ENCODE measurements at regions not wholly inside any gene's neighbourhood (a gene's known extent, or its start where the extent isn't known, plus 50 kb on each side); places are given as distances from the start of the nearest gene placed in this dataset.

- in situ Hi-C loops (cut with MboI; ENCODE audit: low pct_ligation_motif_present in 1 of 4, low pct_unique_long_range_greater_than_20kb in 1 of 4, low sequenced_read_pairs in 3 of 4) = no loop called here
- Histone ChIP-seq H3K4me1 (peaks cover 9 to 25% (median 13%) of the 10 kb centered on the region in 4 donors), H3K27me3 (no peaks in the 10 kb centered on the region), H3K36me3 (no peaks in the 10 kb centered on the region), H3K4me3 (no peak overlapping the region), H3K27ac (peak overlapping the region in 1 of 4 donors; percentile 9), H3K9me3 (no peaks in the 10 kb centered on the region)
- intact Hi-C loops (cut with DNase I; ENCODE audit: low total_unique reads) = no loop called here
- TF ChIP-seq POLR2AphosphoS5 (IDR thresholded peaks at IDR 0.05) (no peak), EP300 (IDR thresholded peaks at IDR 0.05; ENCODE audit: low read depth) (no peak), POLR2A (IDR thresholded peaks at IDR 0.05) (no peak)
- TF ChIP-seq, protein P1, sequence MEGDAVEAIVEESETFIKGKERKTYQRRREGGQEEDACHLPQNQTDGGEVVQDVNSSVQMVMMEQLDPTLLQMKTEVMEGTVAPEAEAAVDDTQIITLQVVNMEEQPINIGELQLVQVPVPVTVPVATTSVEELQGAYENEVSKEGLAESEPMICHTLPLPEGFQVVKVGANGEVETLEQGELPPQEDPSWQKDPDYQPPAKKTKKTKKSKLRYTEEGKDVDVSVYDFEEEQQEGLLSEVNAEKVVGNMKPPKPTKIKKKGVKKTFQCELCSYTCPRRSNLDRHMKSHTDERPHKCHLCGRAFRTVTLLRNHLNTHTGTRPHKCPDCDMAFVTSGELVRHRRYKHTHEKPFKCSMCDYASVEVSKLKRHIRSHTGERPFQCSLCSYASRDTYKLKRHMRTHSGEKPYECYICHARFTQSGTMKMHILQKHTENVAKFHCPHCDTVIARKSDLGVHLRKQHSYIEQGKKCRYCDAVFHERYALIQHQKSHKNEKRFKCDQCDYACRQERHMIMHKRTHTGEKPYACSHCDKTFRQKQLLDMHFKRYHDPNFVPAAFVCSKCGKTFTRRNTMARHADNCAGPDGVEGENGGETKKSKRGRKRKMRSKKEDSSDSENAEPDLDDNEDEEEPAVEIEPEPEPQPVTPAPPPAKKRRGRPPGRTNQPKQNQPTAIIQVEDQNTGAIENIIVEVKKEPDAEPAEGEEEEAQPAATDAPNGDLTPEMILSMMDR (IDR thresholded peaks at IDR 0.05) = no peak
- no peak for DNase-seq
- whole genome bisulfite sequencing, 2 donors (ENCODE audit: low coverage in 1 of 2) = 63 to 65% methylated on average over 2 of the region's 2 CpGs
These were observed 404.2 kb downstream of the KCNRG start for GRCh38 chr13:50419331-50419865.

DNA sequence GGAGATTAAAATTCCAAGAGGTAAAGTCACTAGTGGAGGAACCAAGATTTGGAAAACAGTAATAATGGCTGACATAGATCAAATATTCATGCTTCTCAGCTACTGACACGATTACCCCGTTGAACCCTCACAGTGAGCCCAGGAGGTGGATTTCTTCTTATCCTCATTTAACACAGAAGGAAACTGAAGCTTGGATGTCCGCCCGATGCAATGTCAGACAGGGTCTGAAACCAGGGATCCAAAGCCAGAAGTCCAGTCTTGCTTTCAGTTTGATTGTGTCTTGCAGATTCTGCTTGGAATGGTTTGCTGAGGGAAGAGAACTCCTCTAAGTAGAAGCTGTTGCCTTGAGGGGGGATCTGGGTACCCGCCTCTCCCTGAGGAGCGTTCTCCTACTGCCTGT, 404.7 kb downstream of the KCNRG start:
- TF ChIP-seq, protein P1 (IDR thresholded peaks at IDR 0.05) = no peak
- TF ChIP-seq POLR2A (IDR thresholded peaks at IDR 0.05) (no peak), EP300 (IDR thresholded peaks at IDR 0.05; ENCODE audit: low read depth) (no peak), POLR2AphosphoS5 (IDR thresholded peaks at IDR 0.05) (no peak)

GRCh38 chr13:50420718-50421472, 405.7 kb downstream of the KCNRG start:
- TF ChIP-seq POLR2A (IDR thresholded peaks at IDR 0.05) (no peak), EP300 (IDR thresholded peaks at IDR 0.05; ENCODE audit: low read depth) (no peak), POLR2AphosphoS5 (IDR thresholded peaks at IDR 0.05) (no peak)
- TF ChIP-seq, protein P1 (IDR thresholded peaks at IDR 0.05) = no peak
- H3K36me3 ChIP-seq = no peaks in the 10 kb centered on the region
- WGBS, 2 donors (ENCODE audit: low coverage in 1 of 2) = 76 to 82% methylated on average over 6 of the region's 6 CpGs
- no peak for DNase-seq
- intact Hi-C loops (cut with DNase I; ENCODE audit: low total_unique reads) (no loop called here), in situ Hi-C loops (cut with MboI; ENCODE audit: low pct_ligation_motif_present in 1 of 4, low pct_unique_long_range_greater_than_20kb in 1 of 4, low sequenced_read_pairs in 3 of 4) (no loop called here)
- H3K4me3 ChIP-seq = no peak overlapping the region
- no peaks in the 10 kb centered on the region for H3K9me3 ChIP-seq
- H3K4me1 ChIP-seq = peaks cover 9 to 25% (median 13%) of the 10 kb centered on the region in 4 donors
- no peak overlapping the region for H3K27ac ChIP-seq
- no peaks in the 10 kb centered on the region for H3K27me3 ChIP-seq

More for the DNA sequence above, 404.7 kb downstream of the KCNRG start:
- no peaks in the 10 kb centered on the region for H3K9me3 ChIP-seq
- in situ Hi-C loops (cut with MboI; ENCODE audit: low pct_ligation_motif_present in 1 of 4, low pct_unique_long_range_greater_than_20kb in 1 of 4, low sequenced_read_pairs in 3 of 4) (no loop called here), intact Hi-C loops (cut with DNase I; ENCODE audit: low total_unique reads) (no loop called here)
- H3K4me1 ChIP-seq = peaks cover 9 to 25% (median 13%) of the 10 kb centered on the region in 4 donors
- 63 to 72% methylated on average over 4 to 6 of the region's 6 CpGs for WGBS, 2 donors (ENCODE audit: low coverage in 1 of 2)
- no peaks in the 10 kb centered on the region for H3K27me3 ChIP-seq
- H3K36me3 ChIP-seq = no peaks in the 10 kb centered on the region
- H3K4me3 ChIP-seq = no peak overlapping the region
- no peak for DNase-seq
- H3K27ac ChIP-seq = peak overlapping the region in 1 of 4 donors; percentile 9

DNA sequence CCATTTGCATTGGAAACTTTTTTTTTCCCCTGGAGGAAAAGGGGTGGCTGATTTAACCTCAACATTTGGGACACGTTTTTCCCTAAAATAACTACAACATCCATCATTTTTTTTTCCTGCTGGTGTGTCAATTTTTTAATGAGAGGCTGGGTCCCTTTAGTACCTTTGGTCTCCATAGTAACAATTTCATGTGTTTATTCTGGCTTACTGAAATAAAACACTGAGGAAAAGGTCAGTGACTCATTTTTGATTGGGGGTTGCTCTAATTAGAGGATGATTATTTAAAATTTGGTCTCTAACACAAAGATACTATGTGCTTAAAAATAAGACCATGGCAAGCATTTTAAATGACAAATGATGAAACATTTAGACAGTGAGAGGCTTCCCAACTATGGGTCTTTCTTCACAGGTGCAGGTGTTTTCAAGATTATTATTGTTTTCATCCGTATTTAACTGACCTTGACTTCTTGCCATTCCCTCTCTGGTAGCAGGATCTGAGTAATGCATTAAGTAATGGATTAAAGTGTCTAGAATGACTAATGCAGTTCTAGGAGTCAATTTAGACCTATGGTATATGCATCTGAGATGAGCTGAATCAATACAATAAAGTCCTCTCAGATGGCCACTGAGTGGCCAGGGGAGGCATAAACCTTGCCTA, 406.4 kb downstream of the KCNRG start:
- H3K4me3 ChIP-seq = no peak overlapping the region
- no peaks in the 10 kb centered on the region for H3K27me3 ChIP-seq
- TF ChIP-seq, protein P1 (IDR thresholded peaks at IDR 0.05) = no peak
- TF ChIP-seq EP300 (IDR thresholded peaks at IDR 0.05; ENCODE audit: low read depth) (no peak), POLR2AphosphoS5 (IDR thresholded peaks at IDR 0.05) (no peak), POLR2A (IDR thresholded peaks at IDR 0.05) (no peak)
- H3K36me3 ChIP-seq = no peaks in the 10 kb centered on the region
- in situ Hi-C loops (cut with MboI; ENCODE audit: low pct_ligation_motif_present in 1 of 4, low pct_unique_long_range_greater_than_20kb in 1 of 4, low sequenced_read_pairs in 3 of 4) (no loop called here), intact Hi-C loops (cut with DNase I; ENCODE audit: low total_unique reads) (no loop called here)
- peaks cover 9 to 25% (median 13%) of the 10 kb centered on the region in 4 donors for H3K4me1 ChIP-seq
- 32 to 37% methylated on average over 2 of the region's 2 CpGs for WGBS, 2 donors (ENCODE audit: low coverage in 1 of 2)
- no peak overlapping the region for H3K27ac ChIP-seq
- H3K9me3 ChIP-seq = no peaks in the 10 kb centered on the region
- no peak for DNase-seq

All from transverse colon (tissue), 4 donors.